ENCODE measurements at regions not wholly inside any gene's neighbourhood (a gene's known extent, or its start where the extent isn't known, plus 50 kb on each side); places are given as distances from the start of the nearest gene placed in this dataset.
A peak's percentile ranks its signal among the peaks of the same experiment; 100 is the strongest.
"Not testable (repeated sequence)": the region's sequence is repeated elsewhere in the genome, so short reads cannot be mapped to it uniquely, and the experiment has no call there.

GRCh38 chr14:89521988-89522387, 105.0 kb upstream of the FOXN3 start:
- no peak for DNase-seq

GRCh38 chr14:89519040-89519439, 102.0 kb upstream of the FOXN3 start:
- DNase-seq = no peak

GRCh38 chr14:89516173-89516572, 99.1 kb upstream of the FOXN3 start:
- DNase-seq = no peak

- DNase-seq = no peak
Observed at GRCh38 chr14:89514601-89515000, 97.6 kb upstream of the FOXN3 start.

- no peak for DNase-seq
Observed at GRCh38 chr14:89509891-89510290, 92.9 kb upstream of the FOXN3 start.

- no peak for DNase-seq
Observed at GRCh38 chr14:89508863-89509262, 91.8 kb upstream of the FOXN3 start.

GRCh38 chr14:89507926-89508460, 91.0 kb upstream of the FOXN3 start:
- DNase-seq = no peak

GRCh38 chr14:89507521-89507920, 90.5 kb upstream of the FOXN3 start:
- DNase-seq = peak in 1 of 5 donors; percentile 63

- not testable (repeated sequence) for DNase-seq
Observed at GRCh38 chr14:89506891-89507452, 89.9 kb upstream of the FOXN3 start.

GRCh38 chr14:89504602-89505313, 87.7 kb upstream of the FOXN3 start:
- DNase-seq = peak in 1 of 5 donors; percentile 44

- DNase-seq = no peak
Observed at GRCh38 chr14:89504091-89504490, 87.1 kb upstream of the FOXN3 start.

- no peak for DNase-seq
Observed at GRCh38 chr14:89503431-89503996, 86.5 kb upstream of the FOXN3 start.

- no peak for DNase-seq
Observed at GRCh38 chr14:89502966-89503365, 85.9 kb upstream of the FOXN3 start.

GRCh38 chr14:89501381-89501780, 84.3 kb upstream of the FOXN3 start:
- no peak for DNase-seq

- no peak for DNase-seq
Observed at GRCh38 chr14:89500303-89500702, 83.3 kb upstream of the FOXN3 start.

GRCh38 chr14:89498878-89499277, 81.8 kb upstream of the FOXN3 start:
- DNase-seq = no peak

- no peak for DNase-seq
Observed at GRCh38 chr14:89495718-89496117, 78.7 kb upstream of the FOXN3 start.

- DNase-seq = no peak
Observed at GRCh38 chr14:89493877-89494634, 77.0 kb upstream of the FOXN3 start.

GRCh38 chr14:89493406-89493805, 76.4 kb upstream of the FOXN3 start:
- DNase-seq = no peak

- DNase-seq = no peak
Observed at GRCh38 chr14:89491711-89492381, 74.8 kb upstream of the FOXN3 start.

- DNase-seq = no peak
Observed at GRCh38 chr14:89490466-89490865, 73.4 kb upstream of the FOXN3 start.

GRCh38 chr14:89489761-89490437, 72.9 kb upstream of the FOXN3 start:
- DNase-seq = no peak

Data from T-helper 1 cell (primary cell).